WERI-Rb-1 (cell line): ENCODE measurements at regions not wholly inside any gene's neighbourhood (a gene's known extent, or its start where the extent isn't known, plus 50 kb on each side); places are given as distances from the start of the nearest gene placed in this dataset.

Source experiments
- DNase-seq: peaks from one replicate; pipeline ENCODE4 v3.0.0-alpha.2; 2020
- H3K27ac ChIP-seq: fragments of 250-450 bp; sonication (Bioruptor Pico); 2 replicates; pipeline ENCODE4 v1.5.1; 2020; ENCODE audit warnings: mild to moderate bottlenecking, moderate library complexity
- H3K27me3 ChIP-seq: fragments of 250-450 bp; sonication (Bioruptor Pico); 2 replicates; pipeline ENCODE4 v1.5.1; 2021; ENCODE audit warnings: mild to moderate bottlenecking, low read depth, moderate library complexity; ENCODE audit not compliant: insufficient read depth, severe bottlenecking
- H3K36me3 ChIP-seq: fragments of 250-450 bp; sonication (Bioruptor Pico); 2 replicates; pipeline ENCODE4 v1.5.1; 2020; ENCODE audit warnings: mild to moderate bottlenecking, moderate library complexity
- H3K4me3 ChIP-seq: 2 replicates; pipeline ENCODE4 v1.5.1; 2011; ENCODE audit warnings: low read depth, mild to moderate bottlenecking, control low read depth, low read length
- H3K9me3 ChIP-seq: fragments of 250-450 bp; sonication (Bioruptor Pico); 2 replicates; pipeline ENCODE4 v1.5.1; 2021; ENCODE audit warnings: mild to moderate bottlenecking, moderate library complexity; ENCODE audit not compliant: severe bottlenecking
- TF ChIP-seq, protein P1 (sequence below): IDR thresholded peaks from 2 replicates; pipeline ENCODE4 v1.5.1; 2011; ENCODE audit warnings: low read depth, mild to moderate bottlenecking, control low read depth, inconsistent platforms, low read length

DNA sequence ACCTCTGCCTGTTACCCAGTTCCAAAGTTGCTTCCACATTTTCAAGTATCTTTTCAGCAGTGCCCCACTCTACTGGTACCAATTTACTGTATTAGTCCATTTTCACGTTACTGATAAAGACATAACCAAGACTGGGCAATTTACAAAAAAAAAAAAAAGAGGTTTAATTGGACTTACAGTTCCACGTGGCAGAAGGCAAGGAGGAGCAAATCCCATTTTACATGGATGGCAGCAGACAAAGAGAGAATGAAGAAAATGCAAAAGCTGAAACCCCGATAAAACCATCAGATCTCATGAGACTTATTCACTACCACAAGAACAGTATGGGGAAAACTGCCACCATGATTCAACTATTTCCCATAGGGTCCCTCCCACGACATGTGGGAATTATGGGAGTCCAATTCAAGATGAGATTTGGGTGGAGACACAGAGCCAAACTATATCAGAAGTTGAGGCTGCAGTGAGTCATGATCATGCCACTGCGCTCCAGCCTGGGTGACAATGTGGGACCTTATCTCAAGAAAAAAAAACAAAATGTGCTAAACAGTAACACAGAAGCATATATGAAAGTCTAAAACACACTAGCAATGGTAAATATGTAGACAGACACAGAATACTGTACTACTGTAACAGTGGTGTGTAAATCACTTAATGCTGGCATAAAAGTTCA, 190.3 kb upstream of the ZC3H12C start:
- Histone ChIP-seq H3K27me3 (no peaks in the 10 kb centered on the region), H3K36me3 (no peaks in the 10 kb centered on the region), H3K4me3 (no peak overlapping the region), H3K27ac (no peak overlapping the region), H3K9me3 (no peaks in the 10 kb centered on the region)
- DNase-seq: no peak
- TF ChIP-seq, protein P1, sequence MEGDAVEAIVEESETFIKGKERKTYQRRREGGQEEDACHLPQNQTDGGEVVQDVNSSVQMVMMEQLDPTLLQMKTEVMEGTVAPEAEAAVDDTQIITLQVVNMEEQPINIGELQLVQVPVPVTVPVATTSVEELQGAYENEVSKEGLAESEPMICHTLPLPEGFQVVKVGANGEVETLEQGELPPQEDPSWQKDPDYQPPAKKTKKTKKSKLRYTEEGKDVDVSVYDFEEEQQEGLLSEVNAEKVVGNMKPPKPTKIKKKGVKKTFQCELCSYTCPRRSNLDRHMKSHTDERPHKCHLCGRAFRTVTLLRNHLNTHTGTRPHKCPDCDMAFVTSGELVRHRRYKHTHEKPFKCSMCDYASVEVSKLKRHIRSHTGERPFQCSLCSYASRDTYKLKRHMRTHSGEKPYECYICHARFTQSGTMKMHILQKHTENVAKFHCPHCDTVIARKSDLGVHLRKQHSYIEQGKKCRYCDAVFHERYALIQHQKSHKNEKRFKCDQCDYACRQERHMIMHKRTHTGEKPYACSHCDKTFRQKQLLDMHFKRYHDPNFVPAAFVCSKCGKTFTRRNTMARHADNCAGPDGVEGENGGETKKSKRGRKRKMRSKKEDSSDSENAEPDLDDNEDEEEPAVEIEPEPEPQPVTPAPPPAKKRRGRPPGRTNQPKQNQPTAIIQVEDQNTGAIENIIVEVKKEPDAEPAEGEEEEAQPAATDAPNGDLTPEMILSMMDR: no peak

DNA sequence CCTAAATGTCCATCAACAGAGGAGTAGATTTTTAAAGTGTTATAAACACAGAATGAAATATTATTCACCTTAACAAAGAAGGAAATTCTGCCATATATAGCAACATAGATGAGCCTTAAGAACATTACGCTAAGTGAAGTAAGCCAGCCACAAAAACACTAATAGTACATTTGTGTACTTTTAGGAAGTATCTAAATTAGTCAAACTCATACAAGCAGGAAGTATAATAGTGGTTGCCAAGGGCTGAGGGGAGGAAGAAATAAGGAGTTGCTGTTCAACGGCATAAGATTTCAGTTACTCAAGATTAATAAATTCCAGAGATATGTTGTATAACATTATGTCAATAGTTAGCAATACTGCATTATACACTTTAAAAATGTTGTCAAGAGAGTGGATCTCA, 181.7 kb upstream of the ZC3H12C start:
- Histone ChIP-seq H3K27me3 (no peaks in the 10 kb centered on the region), H3K4me3 (no peak overlapping the region), H3K9me3 (no peaks in the 10 kb centered on the region), H3K27ac (no peak overlapping the region), H3K36me3 (no peaks in the 10 kb centered on the region)
- TF ChIP-seq, protein P1: no peak
- DNase-seq: no peak

DNA sequence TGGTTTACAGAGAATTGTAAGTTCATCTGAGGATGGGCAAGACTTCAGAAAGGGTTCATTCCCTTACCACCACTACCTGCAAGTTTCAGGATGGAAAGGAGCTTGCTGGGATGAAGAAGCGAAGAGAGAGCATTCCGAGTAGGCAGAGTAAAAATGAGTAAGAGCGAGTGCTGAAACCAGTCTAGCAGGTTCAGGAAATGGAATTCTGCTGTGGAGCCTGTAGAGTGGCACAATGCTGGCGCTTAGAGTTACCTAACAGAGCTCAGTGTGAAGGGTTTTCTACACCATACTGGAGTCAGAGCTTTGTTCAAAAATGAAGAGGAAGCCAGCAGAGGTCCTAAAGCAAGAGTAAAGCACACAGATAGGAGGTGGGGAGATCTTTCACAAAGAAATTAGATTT, 179.2 kb upstream of the ZC3H12C start:
- Histone ChIP-seq H3K27me3 (no peaks in the 10 kb centered on the region), H3K36me3 (no peaks in the 10 kb centered on the region), H3K27ac (no peak overlapping the region), H3K9me3 (no peaks in the 10 kb centered on the region), H3K4me3 (no peak overlapping the region)
- TF ChIP-seq, protein P1: no peak
- DNase-seq: no peak

DNA sequence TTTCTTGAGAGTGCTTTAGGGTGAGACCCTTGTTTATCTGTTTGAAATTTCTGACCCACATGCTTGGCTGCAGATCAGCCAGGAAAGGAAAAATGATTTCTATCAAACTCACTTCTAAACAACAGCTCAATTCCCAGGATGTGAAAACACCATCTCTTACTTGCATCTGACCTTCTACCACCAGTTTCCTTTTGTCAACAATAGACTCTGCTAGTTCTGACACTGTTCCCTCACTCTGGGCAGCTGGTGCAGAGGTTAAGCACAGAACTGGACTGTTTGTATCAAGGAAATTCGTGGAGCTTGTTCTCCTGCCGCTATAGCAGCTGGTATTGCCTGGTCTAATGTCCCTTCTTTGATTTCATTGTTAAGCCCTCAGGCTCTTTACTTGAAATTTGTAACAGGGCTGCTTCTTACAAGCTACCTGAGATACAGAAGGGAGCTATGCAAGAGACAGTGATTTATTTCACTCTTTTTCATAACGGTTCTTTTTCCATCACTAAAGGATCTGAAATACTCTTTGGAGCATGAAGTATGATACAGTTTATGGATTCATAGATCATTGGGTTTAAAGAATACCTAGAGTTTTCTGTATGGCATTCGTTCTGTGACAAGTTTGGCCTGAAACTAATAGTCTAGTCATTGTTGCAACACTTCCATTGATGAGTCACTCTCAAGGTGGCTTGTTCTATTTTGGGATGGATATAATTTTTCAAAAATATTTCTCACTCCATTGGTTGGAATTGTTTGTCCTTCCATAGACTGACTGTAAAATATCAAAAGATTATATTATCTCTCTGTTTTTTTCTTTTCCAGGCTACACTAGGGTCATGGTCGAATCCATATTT, 178.2 kb upstream of the ZC3H12C start:
- Histone ChIP-seq H3K4me3 (no peak overlapping the region), H3K9me3 (no peaks in the 10 kb centered on the region), H3K36me3 (no peaks in the 10 kb centered on the region), H3K27me3 (no peaks in the 10 kb centered on the region), H3K27ac (no peak overlapping the region)
- TF ChIP-seq, protein P1: no peak
- DNase-seq: no peak

DNA sequence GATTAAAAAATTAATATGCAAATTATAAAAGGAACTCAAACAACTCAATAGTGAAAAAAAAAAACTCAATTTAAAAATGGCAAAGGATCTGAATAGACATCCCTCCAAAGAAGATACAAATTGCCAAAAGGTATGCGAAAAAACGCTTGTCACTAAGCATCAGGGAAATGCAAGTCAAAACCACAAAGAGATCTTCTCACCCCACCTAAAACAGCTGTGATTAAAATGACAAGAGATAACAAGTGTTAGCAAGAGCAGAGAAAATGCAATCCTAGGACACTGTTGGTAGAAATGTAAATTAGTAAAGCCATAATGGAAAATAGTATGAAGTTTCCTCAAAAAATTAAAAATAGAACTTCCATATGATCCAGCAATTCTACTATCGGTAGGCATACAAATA, 166.3 kb upstream of the ZC3H12C start:
- H3K36me3 ChIP-seq: no peaks in the 10 kb centered on the region
- TF ChIP-seq, protein P1: no peak
- H3K27ac ChIP-seq: no peak overlapping the region
- no peak overlapping the region for H3K4me3 ChIP-seq
- peaks cover 3% of the 10 kb centered on the region for H3K9me3 ChIP-seq
- H3K27me3 ChIP-seq: no peaks in the 10 kb centered on the region
- no peak for DNase-seq
